Rectal smooth muscle tissue (tissue), 1 donor: ENCODE measurements at regions not wholly inside any gene's neighbourhood (a gene's known extent, or its start where the extent isn't known, plus 50 kb on each side); places are given as distances from the start of the nearest gene placed in this dataset.

ENCODE experiments used
- H3K27ac ChIP-seq: one replicate; pipeline ENCODE4 v1.7.0; 2013; ENCODE audit warnings: low read depth, low read length, inconsistent platforms
- H3K27me3 ChIP-seq: one replicate; pipeline ENCODE4 v1.7.0; 2013; ENCODE audit warnings: low read length; ENCODE audit not compliant: control insufficient read depth, insufficient read depth
- H3K36me3 ChIP-seq: one replicate; pipeline ENCODE4 v1.7.0; 2013; ENCODE audit warnings: low read length; ENCODE audit not compliant: control insufficient read depth, insufficient read depth
- H3K4me1 ChIP-seq: one replicate; pipeline ENCODE4 v1.7.0; 2013; ENCODE audit warnings: low read length; ENCODE audit not compliant: control insufficient read depth, insufficient read depth
- H3K4me3 ChIP-seq: one replicate; pipeline ENCODE4 v1.7.0; 2013; ENCODE audit warnings: low read length
- H3K9ac ChIP-seq: one replicate; pipeline ENCODE4 v1.7.0; 2013; ENCODE audit warnings: low read length

DNA sequence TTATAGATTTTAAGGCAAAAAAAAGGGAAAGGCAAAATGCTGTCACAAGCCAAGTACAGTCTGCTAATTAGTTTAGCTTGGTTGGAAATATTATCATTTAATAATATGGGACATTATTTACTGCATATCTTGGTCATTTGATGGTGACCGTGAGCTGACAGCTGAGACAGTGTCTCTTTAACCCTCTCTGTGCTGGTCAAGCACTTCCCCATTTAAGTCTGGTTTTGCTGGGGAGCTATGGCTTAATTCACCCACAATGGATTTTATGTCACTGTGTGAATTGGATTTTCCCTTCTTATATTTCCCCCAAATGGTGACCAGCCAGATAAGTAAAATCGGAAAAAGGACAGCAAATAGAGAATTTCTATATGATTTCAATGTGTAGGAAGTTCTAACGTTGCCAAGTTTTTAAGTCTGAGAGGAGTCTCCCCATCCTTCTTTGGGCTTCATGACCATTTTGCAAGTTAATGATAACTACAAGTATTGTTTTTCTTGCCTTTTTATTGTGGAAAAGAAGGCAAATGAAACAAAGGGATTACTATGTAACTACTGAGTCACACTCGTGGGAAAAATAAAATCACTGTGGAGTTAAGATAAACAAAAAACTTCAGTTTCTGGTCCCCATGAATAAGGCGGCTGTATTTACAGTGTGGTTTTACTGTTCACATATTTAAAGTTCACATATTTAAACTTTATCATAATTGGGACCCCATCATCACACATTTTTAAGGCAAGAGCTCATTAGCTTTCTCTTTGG, 373.5 kb downstream of the NR2F2 start:
- H3K4me3 ChIP-seq: no peak overlapping the region
- H3K27me3 ChIP-seq: no peaks in the 10 kb centered on the region
- no peak overlapping the region for H3K9ac ChIP-seq
- no peaks in the 10 kb centered on the region for H3K4me1 ChIP-seq
- no peaks in the 10 kb centered on the region for H3K36me3 ChIP-seq
- no peak overlapping the region for H3K27ac ChIP-seq

DNA sequence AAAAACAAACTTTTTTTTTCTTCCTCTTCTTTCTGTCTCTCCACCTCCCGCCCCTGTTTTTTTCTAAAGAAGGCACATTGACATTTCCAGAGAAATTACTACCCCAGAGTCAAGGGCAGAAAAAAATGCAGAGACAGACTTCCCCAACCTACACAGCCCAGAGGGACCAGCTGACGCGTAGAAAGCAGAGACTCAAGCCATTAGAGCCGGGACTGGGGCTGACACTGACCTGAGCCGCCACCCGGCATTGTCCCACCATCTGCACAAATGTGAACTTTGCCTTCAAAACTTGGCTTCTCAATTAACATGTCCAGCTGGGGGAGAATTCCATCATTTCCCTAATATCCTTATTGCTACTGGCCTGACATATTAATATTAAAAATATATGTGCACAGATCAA, 385.6 kb downstream of the NR2F2 start:
- H3K9ac ChIP-seq: no peak overlapping the region
- no peaks in the 10 kb centered on the region for H3K36me3 ChIP-seq
- no peaks in the 10 kb centered on the region for H3K4me1 ChIP-seq
- H3K27me3 ChIP-seq: no peaks in the 10 kb centered on the region
- H3K27ac ChIP-seq: no peak overlapping the region
- no peak overlapping the region for H3K4me3 ChIP-seq

DNA sequence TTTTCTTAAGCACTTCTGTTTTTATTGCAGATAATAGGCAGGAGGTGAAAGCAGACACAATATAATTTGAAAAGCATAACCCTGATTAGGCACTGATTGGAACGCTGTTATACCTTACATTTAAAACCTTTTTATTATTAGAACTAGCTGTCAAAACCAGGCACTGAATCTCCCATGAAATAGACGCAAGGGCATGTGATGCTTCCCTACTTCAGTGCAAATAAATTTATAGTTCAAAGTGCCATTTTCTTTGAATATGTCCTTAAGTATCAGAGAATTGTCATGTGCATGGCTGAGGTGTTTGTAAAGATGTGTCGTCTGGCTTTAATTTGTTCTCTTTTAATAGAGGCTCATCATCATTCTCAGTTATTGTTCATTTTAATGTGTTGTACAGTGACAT, 386.0 kb downstream of the NR2F2 start:
- Histone ChIP-seq H3K36me3 (no peaks in the 10 kb centered on the region), H3K4me3 (no peak overlapping the region), H3K4me1 (no peaks in the 10 kb centered on the region), H3K27me3 (no peaks in the 10 kb centered on the region), H3K9ac (no peak overlapping the region), H3K27ac (no peak overlapping the region)

DNA sequence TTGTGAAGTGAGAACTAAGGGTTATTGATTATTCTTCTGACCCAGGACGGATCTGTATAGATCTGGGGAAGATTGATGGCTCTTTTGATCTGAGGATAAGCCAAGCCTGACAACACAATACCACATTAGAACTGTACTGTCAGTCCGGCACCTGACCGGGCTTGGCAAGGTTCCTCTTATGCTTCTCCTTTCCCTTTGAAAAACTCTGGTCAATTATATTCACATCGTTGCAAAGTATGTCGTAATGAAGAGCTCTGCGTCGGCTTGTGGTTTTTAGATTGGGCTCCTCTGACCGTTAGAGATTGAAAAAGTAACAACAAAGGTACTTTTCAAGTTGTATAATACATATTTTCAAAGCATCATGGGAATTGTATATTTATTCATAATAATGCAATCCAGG, 389.8 kb downstream of the NR2F2 start:
- H3K4me3 ChIP-seq: no peak overlapping the region
- H3K27ac ChIP-seq: no peak overlapping the region
- H3K4me1 ChIP-seq: no peaks in the 10 kb centered on the region
- H3K27me3 ChIP-seq: no peaks in the 10 kb centered on the region
- H3K36me3 ChIP-seq: no peaks in the 10 kb centered on the region
- H3K9ac ChIP-seq: no peak overlapping the region

DNA sequence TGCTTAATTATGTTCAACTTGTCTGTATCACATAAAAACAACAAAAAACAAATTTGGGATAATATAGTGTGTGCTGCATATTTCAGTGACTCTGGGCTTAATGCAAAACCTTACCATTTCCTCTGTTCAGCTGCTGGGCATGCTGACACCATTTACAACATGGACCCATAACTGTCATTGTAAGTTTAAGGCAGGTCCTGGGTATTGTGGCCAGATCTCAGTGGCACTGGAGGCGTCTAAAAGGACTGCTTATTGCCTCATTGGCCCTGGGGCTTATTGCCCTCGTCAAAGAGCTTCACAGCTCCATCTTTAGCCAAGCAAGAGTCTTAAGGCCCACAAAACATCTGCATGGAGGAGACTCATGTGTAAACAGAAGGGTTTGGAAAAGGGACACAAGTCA, 390.2 kb downstream of the NR2F2 start:
- Histone ChIP-seq H3K4me1 (no peaks in the 10 kb centered on the region), H3K9ac (no peak overlapping the region), H3K27ac (no peak overlapping the region), H3K4me3 (no peak overlapping the region), H3K36me3 (no peaks in the 10 kb centered on the region), H3K27me3 (no peaks in the 10 kb centered on the region)

DNA sequence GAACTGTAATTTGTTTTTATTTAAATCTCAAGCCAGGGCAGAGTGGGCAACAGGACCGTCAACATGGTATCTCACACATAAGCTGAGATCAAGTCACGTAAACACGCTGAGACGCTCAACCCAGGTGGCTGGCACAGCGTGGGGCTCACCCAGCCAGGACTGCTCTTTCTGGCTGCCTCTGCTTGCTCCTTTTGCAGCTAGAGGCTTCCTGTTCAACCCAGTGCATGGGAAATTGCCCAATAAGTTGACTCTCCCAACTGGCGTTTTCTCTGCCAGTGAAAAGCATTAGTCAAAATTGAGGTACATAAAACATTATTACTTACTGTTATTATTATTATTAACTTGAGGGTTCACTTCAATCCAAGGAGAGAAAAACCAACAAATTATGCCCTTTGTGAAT, 398.1 kb downstream of the NR2F2 start:
- no peak overlapping the region for H3K4me3 ChIP-seq
- no peak overlapping the region for H3K9ac ChIP-seq
- no peaks in the 10 kb centered on the region for H3K27me3 ChIP-seq
- H3K4me1 ChIP-seq: no peaks in the 10 kb centered on the region
- no peak overlapping the region for H3K27ac ChIP-seq
- no peaks in the 10 kb centered on the region for H3K36me3 ChIP-seq

DNA sequence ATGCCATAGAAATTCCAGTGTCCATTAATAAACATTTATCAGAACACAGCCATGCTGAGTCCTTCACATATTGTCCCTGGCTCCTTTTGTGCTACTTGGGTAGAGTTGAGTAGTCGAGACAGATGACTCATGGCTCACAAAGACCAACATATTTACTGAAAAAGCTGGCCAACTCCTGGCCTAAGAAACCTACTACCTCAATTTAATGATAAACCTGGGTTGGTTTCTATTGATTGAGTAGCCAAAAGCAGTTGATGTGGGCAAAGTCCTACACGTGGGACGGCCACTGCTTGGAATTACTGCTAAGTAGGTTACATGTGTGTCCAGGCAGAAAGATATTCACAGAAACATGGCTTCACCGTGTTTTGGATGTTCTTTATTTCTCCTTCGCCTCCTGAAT, 402.2 kb downstream of the NR2F2 start:
- Histone ChIP-seq H3K9ac (no peak overlapping the region), H3K4me3 (no peak overlapping the region), H3K27me3 (no peaks in the 10 kb centered on the region), H3K4me1 (no peaks in the 10 kb centered on the region), H3K36me3 (no peaks in the 10 kb centered on the region), H3K27ac (no peak overlapping the region)

DNA sequence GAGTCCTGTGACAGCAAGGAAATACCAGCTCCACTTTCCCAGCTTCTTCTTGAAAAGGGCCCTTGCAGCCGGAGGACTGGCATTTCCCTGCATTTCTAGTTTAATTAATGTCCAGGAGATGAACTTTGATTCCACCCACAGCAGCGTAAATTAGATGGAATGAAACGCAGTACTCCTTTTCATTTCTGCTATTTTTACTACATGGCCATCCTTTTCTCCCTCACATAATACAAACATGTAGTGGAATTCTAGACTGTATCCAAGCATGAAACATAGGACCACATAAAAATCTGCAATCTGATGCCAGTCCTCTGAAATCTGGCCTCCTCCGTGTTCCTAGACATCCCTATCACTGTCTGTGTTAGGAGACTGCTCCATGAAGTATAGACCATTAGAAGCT, 403.2 kb downstream of the NR2F2 start:
- Histone ChIP-seq H3K27ac (no peak overlapping the region), H3K4me3 (no peak overlapping the region), H3K36me3 (no peaks in the 10 kb centered on the region), H3K4me1 (no peaks in the 10 kb centered on the region), H3K9ac (no peak overlapping the region), H3K27me3 (no peaks in the 10 kb centered on the region)

DNA sequence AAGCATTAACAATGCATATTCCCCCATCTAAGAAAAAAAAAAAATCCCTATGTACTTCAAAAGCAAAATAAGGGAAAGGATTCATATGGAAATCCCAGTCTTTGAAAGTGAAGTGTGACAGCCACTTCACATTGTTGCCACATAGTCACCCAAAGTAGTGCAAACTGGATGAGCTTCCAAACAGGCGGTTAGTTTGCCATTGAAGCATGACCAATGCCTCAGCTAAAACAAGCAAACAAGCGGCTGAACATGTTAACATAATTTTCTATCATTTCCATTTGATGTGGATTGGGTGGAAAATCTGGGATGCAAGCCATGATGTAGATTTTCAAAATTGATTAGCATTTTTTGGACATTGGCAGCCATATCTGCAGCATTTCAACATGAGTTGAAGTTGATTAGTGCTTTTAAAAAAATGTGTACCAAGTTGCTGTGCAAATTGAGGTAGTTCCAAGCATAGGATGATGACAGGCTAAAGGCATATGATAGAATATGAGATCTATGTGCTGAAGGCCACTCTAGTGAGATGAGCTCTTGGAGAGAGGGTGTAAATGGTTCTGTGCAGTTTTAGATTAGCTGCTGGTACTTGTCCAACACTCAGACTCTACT, 405.2 kb downstream of the NR2F2 start:
- Histone ChIP-seq H3K4me1 (no peaks in the 10 kb centered on the region), H3K4me3 (no peak overlapping the region), H3K9ac (no peak overlapping the region), H3K36me3 (no peaks in the 10 kb centered on the region), H3K27me3 (no peaks in the 10 kb centered on the region), H3K27ac (no peak overlapping the region)

DNA sequence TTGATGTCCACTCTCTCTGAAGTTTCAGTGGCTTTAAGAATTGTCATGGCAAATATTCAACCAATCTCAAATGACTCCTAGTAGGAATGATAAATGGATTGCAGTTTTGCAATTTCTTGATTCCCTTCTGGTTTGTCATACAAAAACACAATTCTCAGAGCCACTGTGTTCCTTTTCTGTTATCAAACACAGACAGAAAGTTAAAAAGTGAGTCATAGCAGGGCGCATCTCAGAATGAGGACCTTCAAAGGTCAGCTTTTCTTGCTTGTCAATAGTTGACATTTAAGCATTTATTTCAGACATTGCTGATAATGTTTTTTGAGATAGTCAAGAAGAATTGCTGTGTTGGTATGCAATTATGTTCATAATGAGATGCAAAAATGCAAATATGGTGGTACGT, 405.9 kb downstream of the NR2F2 start:
- H3K4me1 ChIP-seq: no peaks in the 10 kb centered on the region
- H3K4me3 ChIP-seq: no peak overlapping the region
- no peaks in the 10 kb centered on the region for H3K36me3 ChIP-seq
- H3K27ac ChIP-seq: no peak overlapping the region
- H3K27me3 ChIP-seq: no peaks in the 10 kb centered on the region
- no peak overlapping the region for H3K9ac ChIP-seq

DNA sequence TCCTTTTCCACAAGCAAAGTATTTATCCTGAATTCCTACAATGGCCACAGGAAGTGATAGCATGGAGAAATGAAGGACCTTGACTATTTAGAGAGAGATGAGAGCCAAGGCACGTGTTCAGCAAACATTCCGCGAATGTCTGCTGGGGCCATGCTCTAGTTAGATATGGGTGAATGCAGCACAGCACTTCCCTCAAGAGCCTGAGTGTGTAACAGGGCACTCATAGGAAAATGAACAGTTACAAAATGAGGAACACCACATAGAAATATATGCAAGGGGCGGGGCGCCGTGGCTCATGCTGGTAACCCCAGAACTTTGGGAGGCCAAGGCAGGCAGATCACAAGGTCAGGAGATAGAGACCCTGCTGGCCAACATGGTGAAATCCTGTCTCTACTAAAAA, 406.9 kb downstream of the NR2F2 start:
- no peaks in the 10 kb centered on the region for H3K4me1 ChIP-seq
- H3K36me3 ChIP-seq: no peaks in the 10 kb centered on the region
- no peak overlapping the region for H3K4me3 ChIP-seq
- no peak overlapping the region for H3K9ac ChIP-seq
- no peak overlapping the region for H3K27ac ChIP-seq
- no peaks in the 10 kb centered on the region for H3K27me3 ChIP-seq

DNA sequence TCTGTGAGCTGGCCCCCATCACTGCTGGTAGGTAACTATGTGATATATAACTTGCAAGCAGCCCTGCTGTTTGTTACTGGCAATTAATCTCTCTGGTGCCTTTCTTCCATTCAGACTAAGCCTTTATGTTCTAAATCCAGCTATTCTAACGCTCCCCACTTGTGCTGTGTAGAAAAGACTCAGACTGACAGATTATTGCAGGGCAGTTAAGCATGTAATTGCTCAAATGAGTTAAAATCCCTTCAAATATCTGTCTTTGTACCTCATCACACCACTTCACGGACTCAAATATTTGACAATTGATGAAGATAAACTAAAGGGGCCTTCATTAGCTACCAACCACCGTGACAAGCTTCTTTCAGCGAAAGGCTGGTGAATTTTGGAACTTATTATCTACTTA, 416.2 kb downstream of the NR2F2 start:
- H3K4me3 ChIP-seq: no peak overlapping the region
- H3K4me1 ChIP-seq: no peaks in the 10 kb centered on the region
- H3K27me3 ChIP-seq: no peaks in the 10 kb centered on the region
- H3K27ac ChIP-seq: no peak overlapping the region
- H3K36me3 ChIP-seq: no peaks in the 10 kb centered on the region
- no peak overlapping the region for H3K9ac ChIP-seq

DNA sequence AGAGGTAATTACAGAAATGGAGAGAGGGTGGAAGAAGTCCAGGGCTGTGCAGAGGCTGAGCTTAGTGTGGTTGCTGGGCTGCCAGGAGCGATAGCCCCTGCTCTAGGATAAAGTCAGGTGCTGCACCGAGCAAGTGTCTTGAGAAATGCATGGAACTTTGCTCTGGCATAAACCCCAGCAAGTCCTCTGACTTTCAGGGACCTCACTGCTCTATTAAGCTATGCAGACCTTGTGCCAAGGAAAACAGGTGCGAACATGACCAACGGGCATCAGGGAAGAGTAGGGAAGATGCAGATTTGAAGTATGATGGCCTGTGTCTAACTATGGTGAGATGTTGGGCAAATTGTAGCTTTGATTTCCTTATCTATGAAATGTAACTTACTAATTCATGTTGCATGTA, 416.8 kb downstream of the NR2F2 start:
- H3K4me3 ChIP-seq: no peak overlapping the region
- no peaks in the 10 kb centered on the region for H3K27me3 ChIP-seq
- no peak overlapping the region for H3K9ac ChIP-seq
- no peaks in the 10 kb centered on the region for H3K4me1 ChIP-seq
- H3K27ac ChIP-seq: no peak overlapping the region
- no peaks in the 10 kb centered on the region for H3K36me3 ChIP-seq
